WI38 (cell line): ENCODE measurements at regions not wholly inside any gene's neighbourhood (a gene's known extent, or its start where the extent isn't known, plus 50 kb on each side); places are given as distances from the start of the nearest gene placed in this dataset.

Experiments
- H3K4me3 ChIP-seq: 2 replicates; pipeline ENCODE4 v1.5.1; 2011; ENCODE audit warnings: low read depth, mild to moderate bottlenecking, control low read depth, low read length
- TF ChIP-seq, protein P1 (sequence below): IDR thresholded peaks from 2 replicates; pipeline ENCODE4 v1.5.1; 2012; ENCODE audit warnings: low read depth, mild to moderate bottlenecking, control low read depth, low read length

DNA sequence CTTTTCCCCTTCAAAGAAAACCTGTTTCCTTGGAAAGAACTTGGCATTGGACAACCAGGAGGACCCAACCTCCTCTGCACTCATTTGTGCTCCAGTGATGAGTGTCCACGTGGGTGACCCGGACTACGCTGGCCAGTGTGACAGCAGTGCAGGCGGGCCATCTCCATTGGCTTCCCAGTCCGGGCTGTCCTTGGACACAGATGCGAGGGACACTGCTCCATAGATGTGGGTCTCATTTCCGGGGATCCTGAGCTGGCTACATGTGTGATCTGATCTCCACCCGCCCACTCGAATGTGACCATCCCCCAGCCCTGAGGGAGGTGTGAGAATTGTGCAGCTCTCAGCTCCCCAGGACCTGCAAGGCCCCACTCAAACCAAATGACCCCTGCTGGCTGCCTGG lies 836.6 kb upstream of the TMEM132C start:
- H3K4me3 ChIP-seq = no peak overlapping the region
- TF ChIP-seq, protein P1, sequence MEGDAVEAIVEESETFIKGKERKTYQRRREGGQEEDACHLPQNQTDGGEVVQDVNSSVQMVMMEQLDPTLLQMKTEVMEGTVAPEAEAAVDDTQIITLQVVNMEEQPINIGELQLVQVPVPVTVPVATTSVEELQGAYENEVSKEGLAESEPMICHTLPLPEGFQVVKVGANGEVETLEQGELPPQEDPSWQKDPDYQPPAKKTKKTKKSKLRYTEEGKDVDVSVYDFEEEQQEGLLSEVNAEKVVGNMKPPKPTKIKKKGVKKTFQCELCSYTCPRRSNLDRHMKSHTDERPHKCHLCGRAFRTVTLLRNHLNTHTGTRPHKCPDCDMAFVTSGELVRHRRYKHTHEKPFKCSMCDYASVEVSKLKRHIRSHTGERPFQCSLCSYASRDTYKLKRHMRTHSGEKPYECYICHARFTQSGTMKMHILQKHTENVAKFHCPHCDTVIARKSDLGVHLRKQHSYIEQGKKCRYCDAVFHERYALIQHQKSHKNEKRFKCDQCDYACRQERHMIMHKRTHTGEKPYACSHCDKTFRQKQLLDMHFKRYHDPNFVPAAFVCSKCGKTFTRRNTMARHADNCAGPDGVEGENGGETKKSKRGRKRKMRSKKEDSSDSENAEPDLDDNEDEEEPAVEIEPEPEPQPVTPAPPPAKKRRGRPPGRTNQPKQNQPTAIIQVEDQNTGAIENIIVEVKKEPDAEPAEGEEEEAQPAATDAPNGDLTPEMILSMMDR = no peak

DNA sequence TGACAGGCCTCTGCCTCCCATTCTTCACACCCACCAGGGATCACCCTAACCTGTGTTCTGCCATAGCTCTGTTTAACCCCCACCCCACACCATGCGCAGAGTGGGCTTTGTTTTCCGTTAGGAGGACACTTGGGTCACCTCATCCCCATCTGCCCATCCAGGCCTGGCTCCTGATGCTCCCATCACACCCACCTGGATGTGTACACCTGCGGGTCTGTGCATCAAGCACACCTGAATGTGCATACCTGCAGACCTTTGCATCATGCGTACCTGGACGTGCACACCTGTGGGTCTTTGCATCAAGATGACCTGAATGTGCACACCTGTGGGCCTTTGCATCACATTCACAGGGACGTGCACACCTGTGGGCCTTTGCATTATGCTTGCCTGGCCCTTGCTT lies 835.8 kb upstream of the TMEM132C start:
- no peak overlapping the region for H3K4me3 ChIP-seq
- TF ChIP-seq, protein P1 = no peak

DNA sequence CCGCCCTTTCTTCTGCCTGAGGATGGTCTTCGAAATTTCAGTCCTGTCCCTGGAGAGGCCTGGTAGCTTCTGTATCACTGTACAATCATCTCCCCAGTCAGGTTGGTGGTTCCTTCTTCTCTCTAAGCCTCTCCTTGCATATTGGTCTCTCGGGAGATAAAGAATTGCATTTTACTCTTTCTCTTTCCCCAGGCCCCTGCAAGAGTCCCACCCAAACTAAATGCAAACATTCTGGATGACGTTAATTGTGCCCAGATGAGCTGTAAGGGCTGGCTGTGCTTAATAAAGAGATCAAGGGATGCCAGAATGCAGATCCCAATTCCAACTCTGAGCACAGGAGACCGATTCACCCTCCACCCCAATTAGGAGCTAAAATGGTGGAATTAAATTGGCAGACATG lies 835.4 kb upstream of the TMEM132C start:
- TF ChIP-seq, protein P1 = no peak

DNA sequence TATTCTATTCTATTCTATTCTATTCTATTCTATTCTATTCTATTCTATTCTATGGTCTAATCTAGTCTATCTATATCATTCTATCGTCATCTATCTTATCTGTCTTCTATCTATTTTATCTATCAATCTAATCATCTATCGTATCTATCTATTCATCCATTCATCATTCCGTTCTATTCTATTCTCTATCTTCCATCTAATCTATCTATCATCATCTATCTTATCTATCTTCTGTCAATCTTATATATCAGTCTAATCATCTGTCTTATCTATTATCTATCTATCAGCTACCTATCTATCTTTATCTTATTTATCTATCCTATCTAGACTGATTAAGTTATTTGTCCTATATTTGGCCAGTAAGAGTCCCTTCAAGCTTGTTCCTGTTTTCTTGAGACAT lies 831.5 kb upstream of the TMEM132C start:
- TF ChIP-seq, protein P1 = no peak
- H3K4me3 ChIP-seq = no peak overlapping the region

More for the DNA sequence above, 835.4 kb upstream of the TMEM132C start:
- H3K4me3 ChIP-seq = no peak overlapping the region

DNA sequence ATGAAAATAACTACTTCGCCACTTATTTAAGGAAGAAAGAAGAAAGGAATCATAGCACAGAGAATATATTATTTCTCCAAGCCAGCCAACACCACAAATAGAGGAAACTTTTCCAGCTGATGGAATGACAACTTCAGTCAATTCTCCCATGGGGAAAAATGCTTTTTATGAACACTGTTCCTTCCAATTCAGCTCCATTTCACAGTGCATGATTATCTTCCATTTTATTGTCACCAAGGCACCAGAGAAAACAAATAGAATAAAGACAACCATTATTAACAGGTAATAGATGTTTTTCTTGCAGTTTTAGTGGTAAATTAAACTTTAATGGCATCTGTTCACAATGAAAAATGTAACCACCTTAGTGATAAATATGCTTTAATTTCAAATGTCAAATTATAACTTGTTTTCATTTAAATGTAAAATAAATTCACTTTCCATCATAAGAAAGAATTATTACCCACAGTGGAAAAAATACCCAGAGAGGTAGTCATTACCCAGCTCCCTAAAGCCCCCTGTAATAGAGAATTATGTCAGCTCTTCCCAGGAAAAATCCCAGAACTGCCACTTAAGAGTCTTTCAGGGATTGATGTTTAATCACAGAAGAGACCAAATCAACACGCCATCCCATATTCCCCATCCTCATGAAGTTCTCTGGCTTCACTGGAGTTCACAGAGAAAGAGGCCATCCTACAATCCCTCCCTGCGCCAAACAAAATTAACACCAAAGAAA lies 828.3 kb upstream of the TMEM132C start:
- TF ChIP-seq, protein P1 = no peak
- H3K4me3 ChIP-seq = no peak overlapping the region

DNA sequence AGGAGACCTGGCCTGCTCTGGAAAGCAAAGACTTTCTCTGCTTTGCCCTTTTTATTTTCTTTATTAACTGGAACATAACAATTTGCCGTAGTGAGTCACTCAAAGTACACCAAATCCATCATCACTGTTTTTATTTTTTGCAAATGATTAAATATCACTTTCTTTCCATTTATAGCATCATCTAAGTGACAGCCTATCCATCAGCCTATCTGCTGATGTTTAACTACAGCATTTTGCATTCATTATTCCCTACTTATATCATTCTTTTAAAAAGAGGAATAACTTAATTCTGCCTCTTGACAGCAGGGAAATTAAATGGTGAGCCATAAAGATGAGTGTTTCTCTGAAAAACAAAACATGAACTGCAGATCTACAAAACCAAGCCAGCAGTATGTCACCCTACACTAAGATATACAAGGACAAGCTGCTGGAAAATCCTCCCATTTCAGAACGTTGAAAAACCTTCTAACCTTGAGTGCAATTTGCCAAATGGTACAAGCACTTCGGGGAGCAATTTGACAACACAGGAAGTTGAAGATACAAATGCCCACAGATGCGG lies 821.3 kb upstream of the TMEM132C start:
- TF ChIP-seq, protein P1 = no peak
- H3K4me3 ChIP-seq = no peak overlapping the region

DNA sequence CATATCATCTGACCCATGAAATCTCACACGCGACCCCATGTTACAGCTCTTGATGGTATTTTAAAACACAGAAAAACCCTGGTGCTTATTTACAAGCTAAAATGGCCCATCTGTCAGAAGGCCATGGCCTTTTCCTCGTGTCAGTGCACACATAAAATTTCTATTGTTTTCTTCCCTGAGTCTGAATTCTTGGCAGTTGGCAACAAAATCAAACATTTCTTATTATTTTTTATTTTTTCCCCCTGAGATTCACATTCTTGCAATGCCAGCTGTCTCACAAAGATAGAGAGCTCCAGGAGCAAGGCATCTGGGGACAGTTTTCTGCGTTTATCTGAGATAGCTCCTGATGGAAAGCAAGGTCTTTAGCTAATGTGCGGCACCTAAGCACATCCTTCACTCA lies 818.1 kb upstream of the TMEM132C start:
- no peak overlapping the region for H3K4me3 ChIP-seq
- TF ChIP-seq, protein P1 = no peak
